Suprapubic skin (tissue), 4 donors: ENCODE measurements at regions not wholly inside any gene's neighbourhood (a gene's known extent, or its start where the extent isn't known, plus 50 kb on each side); places are given as distances from the start of the nearest gene placed in this dataset.
"Not testable (repeated sequence)": the region's sequence is repeated elsewhere in the genome, so short reads cannot be mapped to it uniquely, and the experiment has no call there.

ENCODE experiments used
- DNase-seq, 2 donors: peaks; one replicate each; pipeline ENCODE4 v3.0.0-alpha.2; 2019; ENCODE audit warnings: low spot score in 2 of 2
- H3K27ac ChIP-seq: fragments of 200-600 bp; sonication (generic); one replicate; pipeline ENCODE4 v1.5.1; 2019
- H3K27me3 ChIP-seq: fragments of 200-600 bp; sonication (generic); one replicate; pipeline ENCODE4 v1.5.1; 2019
- H3K36me3 ChIP-seq: fragments of 200-600 bp; sonication (generic); one replicate; pipeline ENCODE4 v1.5.1; 2019
- H3K4me1 ChIP-seq: fragments of 200-600 bp; sonication (generic); one replicate; pipeline ENCODE4 v1.5.1; 2019
- H3K4me3 ChIP-seq: fragments of 200-600 bp; sonication (generic); one replicate; pipeline ENCODE4 v1.5.1; 2019; ENCODE audit warnings: mild to moderate bottlenecking
- H3K9me3 ChIP-seq: fragments of 200-600 bp; sonication (generic); one replicate; pipeline ENCODE4 v1.5.1; 2019
- CTCF ChIP-seq, 2 donors: fragments of 200-600 bp in 1 of 2; fragments of 450-650 bp in 1 of 2; sonication (generic) in 1 of 2; IDR thresholded peaks; one replicate each; pipeline ENCODE4 v1.5.1; 2016 to 2019; ENCODE audit warnings: antibody characterized with exemption in 2 of 2, mild to moderate bottlenecking in 1 of 2, moderate library complexity in 1 of 2
- EP300 ChIP-seq: sonication (generic); formaldehyde crosslinking; IDR thresholded peaks from one replicate; pipeline ENCODE4 v1.6.1; 2017; ENCODE audit warnings: antibody characterized with exemption
- POLR2A ChIP-seq, 2 donors: fragments of 450-650 bp; IDR thresholded peaks; one replicate each; pipeline ENCODE4 v1.6.1; 2017; ENCODE audit warnings: antibody characterized with exemption in 2 of 2, mild to moderate bottlenecking in 2 of 2, moderate library complexity in 2 of 2
- POLR2AphosphoS5 ChIP-seq, 3 donors: sonication (generic); formaldehyde crosslinking; IDR thresholded peaks; one replicate each; pipeline ENCODE4 v1.6.1; 2017; ENCODE audit warnings: antibody characterized with exemption in 3 of 3
- WGBS: methylation state at CpG from one replicate; pipeline ENCODE4 v1.1.5; 2018; 5-methylcytosine and 5-hydroxymethylcytosine counted together

DNA sequence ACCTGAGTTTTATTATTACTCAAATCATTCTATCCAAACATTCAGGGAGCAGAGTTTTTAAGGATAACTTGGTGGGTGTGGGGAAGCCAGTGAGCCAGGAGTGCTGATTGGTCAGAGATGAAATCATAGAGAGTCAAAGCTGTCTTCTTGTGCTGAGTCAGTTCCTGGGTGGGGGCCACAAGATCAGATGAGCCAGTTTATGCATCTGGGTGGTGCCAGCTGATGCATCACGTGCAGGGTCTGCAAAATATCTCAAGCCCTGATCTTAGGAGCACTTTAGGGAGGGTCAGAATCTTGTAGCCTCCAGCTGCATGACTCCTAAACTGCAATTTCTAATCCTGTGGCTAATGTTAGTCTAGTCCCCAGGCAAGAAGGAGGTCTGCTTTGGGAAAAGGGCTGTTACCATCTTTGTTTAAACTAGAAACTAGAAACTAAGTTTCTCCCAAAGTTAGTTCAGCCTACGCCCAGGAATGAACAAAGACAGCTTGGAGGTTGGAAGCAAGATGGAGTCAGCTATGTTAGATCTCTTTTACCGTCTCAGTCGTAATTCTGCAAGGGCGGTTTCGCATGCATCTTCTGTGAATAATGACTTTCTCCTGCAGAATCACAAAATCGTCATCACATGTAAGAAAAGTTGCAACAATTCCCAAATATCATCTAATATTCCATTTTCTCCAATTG, 97.5 kb downstream of the ZNF664 start:
- not testable (repeated sequence) for H3K4me1 ChIP-seq, H3K27me3 ChIP-seq, DNase-seq, H3K36me3 ChIP-seq, H3K4me3 ChIP-seq, H3K27ac ChIP-seq, H3K9me3 ChIP-seq
- WGBS, result 78% methylated on average over 7 of the region's 7 CpGs

- 58% methylated on average over 3 of the region's 3 CpGs for WGBS
- Histone ChIP-seq H3K27ac (no peak overlapping the region), H3K4me3 (no peak overlapping the region), H3K9me3 (peaks cover 4% of the 10 kb centered on the region), H3K36me3 (no peaks in the 10 kb centered on the region), H3K4me1 (no peaks in the 10 kb centered on the region), H3K27me3 (no peaks in the 10 kb centered on the region)
- no peak for DNase-seq
- TF ChIP-seq POLR2AphosphoS5 (IDR thresholded peaks at IDR 0.05) (no peak), EP300 (no peak), POLR2A (IDR thresholded peaks at IDR 0.05) (no peak), CTCF (IDR thresholded peaks at IDR 0.05) (no peak)
Observed at GRCh38 chr12:124071075-124071443, 98.0 kb downstream of the ZNF664 start.

- Histone ChIP-seq H3K4me3 (no peak overlapping the region), H3K27me3 (no peaks in the 10 kb centered on the region), H3K4me1 (no peaks in the 10 kb centered on the region), H3K27ac (no peak overlapping the region), H3K9me3 (no peaks in the 10 kb centered on the region), H3K36me3 (no peaks in the 10 kb centered on the region)
- TF ChIP-seq POLR2AphosphoS5 (IDR thresholded peaks at IDR 0.05) (no peak), CTCF (IDR thresholded peaks at IDR 0.05) (no peak), EP300 (no peak), POLR2A (IDR thresholded peaks at IDR 0.05) (no peak)
- no peak for DNase-seq
- WGBS, result 71% methylated on average over 8 of the region's 8 CpGs
Observed at GRCh38 chr12:124073356-124074035, 100.5 kb downstream of the ZNF664 start.

- no peak overlapping the region for H3K27ac ChIP-seq
- H3K36me3 ChIP-seq, result no peaks in the 10 kb centered on the region
- no peak overlapping the region for H3K4me3 ChIP-seq
- WGBS, result 90% methylated on average over 4 of the region's 4 CpGs
- no peak for DNase-seq
- TF ChIP-seq POLR2AphosphoS5 (IDR thresholded peaks at IDR 0.05) (no peak), EP300 (no peak), POLR2A (IDR thresholded peaks at IDR 0.05) (no peak), CTCF (IDR thresholded peaks at IDR 0.05) (no peak)
- no peaks in the 10 kb centered on the region for H3K4me1 ChIP-seq
- no peaks in the 10 kb centered on the region for H3K9me3 ChIP-seq
- no peaks in the 10 kb centered on the region for H3K27me3 ChIP-seq
Observed at GRCh38 chr12:124075841-124076240, 102.8 kb downstream of the ZNF664 start.

DNA sequence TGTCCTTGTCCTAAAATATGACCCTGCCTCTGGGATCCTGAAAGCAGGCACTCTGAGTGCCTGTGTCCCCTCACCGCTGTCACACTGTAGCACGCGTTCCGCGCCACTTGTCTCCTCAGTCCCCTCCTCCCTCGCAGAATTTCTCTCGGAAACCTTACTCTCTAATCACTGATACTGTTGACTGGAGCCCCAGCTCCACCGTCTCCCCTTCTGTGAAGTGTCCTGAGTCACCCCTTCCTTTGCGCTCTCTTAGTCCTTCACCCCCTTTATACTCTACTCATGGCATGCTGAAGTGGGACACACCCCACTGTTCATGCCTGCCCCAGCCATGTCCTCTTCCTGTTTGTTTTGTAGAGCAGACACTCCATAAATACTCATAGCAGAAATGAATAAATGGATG, 104.7 kb downstream of the ZNF664 start:
- no peak for DNase-seq
- H3K4me1 ChIP-seq, result no peaks in the 10 kb centered on the region
- H3K27ac ChIP-seq, result no peak overlapping the region
- H3K27me3 ChIP-seq, result no peaks in the 10 kb centered on the region
- no peaks in the 10 kb centered on the region for H3K9me3 ChIP-seq
- 91% methylated on average over 9 of the region's 9 CpGs for WGBS
- H3K4me3 ChIP-seq, result no peak overlapping the region
- no peak for TF ChIP-seq CTCF (IDR thresholded peaks at IDR 0.05)
- TF ChIP-seq EP300, result no peak
- no peak for TF ChIP-seq POLR2A (IDR thresholded peaks at IDR 0.05)
- TF ChIP-seq POLR2AphosphoS5 (IDR thresholded peaks at IDR 0.05), result no peak
- no peaks in the 10 kb centered on the region for H3K36me3 ChIP-seq
